SK-N-SH (cell line): ENCODE measurements at regions not wholly inside any gene's neighbourhood (a gene's known extent, or its start where the extent isn't known, plus 50 kb on each side); places are given as distances from the start of the nearest gene placed in this dataset.

Source experiments
- CTCF ChIA-PET: fragments of 300-600, 350-600 bp; formaldehyde crosslinking; extraction: SDS; loops from one replicate; lab custom pipeline; 2021; lab: Yijun Ruan, JAX
- POLR2A ChIA-PET: fragments of 350-600 bp; sonication (Branson Sonifier 250); formaldehyde crosslinking; extraction: SDS; loops from one replicate; lab custom pipeline; 2020; ENCODE audit warnings: antibody characterized with exemption, inconsistent platforms; lab: Yijun Ruan, JAX
- DNase-seq: peaks from one replicate; pipeline ENCODE4 v3.0.0; 2012
- H2AFZ ChIP-seq: fragments of 200-600 bp; sonication (generic); 2 replicates; pipeline ENCODE4 v1.8.1; 2016; ENCODE audit warnings: antibody characterized with exemption, mild to moderate bottlenecking, low read depth
- H3F3A ChIP-seq: fragments of 200-600 bp; sonication (generic); replicated peaks from 2 replicates; pipeline ENCODE3; 2016; ENCODE audit warnings: antibody characterized with exemption, mild to moderate bottlenecking; ENCODE audit not compliant: insufficient read depth
- H3K27ac ChIP-seq, 2 experiments: fragments of 200-500 bp in 1 of 2; fragments of 200-600 bp in 1 of 2; sonication (Bioruptor generic) in 1 of 2; sonication (generic), shearing (Covaris generic) in 1 of 2; 2 replicates each; pipeline versions ENCODE4 v1.5.1 to v1.6.1; 2014 to 2016; ENCODE audit warnings: low read depth in 2 of 2, inconsistent platforms in 1 of 2, low read length in 1 of 2, mild to moderate bottlenecking in 1 of 2, mixed read lengths in 1 of 2
- H3K27me3 ChIP-seq: fragments of 200-600 bp; sonication (generic), shearing (Covaris generic); 2 replicates; pipeline ENCODE4 v1.6.1; 2016; ENCODE audit warnings: mixed run types; ENCODE audit not compliant: insufficient read depth
- H3K36me3 ChIP-seq, 2 experiments: fragments of 200-500 bp in 1 of 2; fragments of 200-600 bp in 1 of 2; sonication (Bioruptor generic) in 1 of 2; sonication (generic) in 1 of 2; replicated peaks in 1 of 2; 2 replicates each; pipeline versions ENCODE3 to v1.5.1; 2014 to 2016; ENCODE audit warnings: low read length in 1 of 2, mild to moderate bottlenecking in 1 of 2; ENCODE audit not compliant: insufficient read depth in 2 of 2, control insufficient read depth in 1 of 2
- H3K4me1 ChIP-seq, 2 experiments: fragments of 200-500 bp in 1 of 2; fragments of 200-600 bp in 1 of 2; sonication (Bioruptor generic) in 1 of 2; sonication (generic), shearing (Covaris generic) in 1 of 2; 2 replicates each; pipeline versions ENCODE4 v1.5.1 to v1.6.1; 2014 to 2016; ENCODE audit warnings: low read depth in 1 of 2, low read length in 1 of 2, mixed run types in 1 of 2; ENCODE audit not compliant: insufficient read depth in 2 of 2, control insufficient read depth in 1 of 2
- H3K4me2 ChIP-seq: fragments of 200-600 bp; sonication (generic), shearing (Covaris generic); 2 replicates; pipeline ENCODE4 v1.6.1; 2017; ENCODE audit warnings: mixed run types
- H3K4me3 ChIP-seq, 2 experiments: fragments of 200-500 bp in 1 of 2; fragments of 200-600 bp in 1 of 2; sonication (Bioruptor generic) in 1 of 2; sonication (generic), shearing (Covaris generic) in 1 of 2; 2 replicates each; pipeline versions ENCODE4 v1.5.1 to v1.8.1; 2014 to 2016; ENCODE audit warnings: low read depth in 2 of 2, inconsistent platforms in 1 of 2, low read length in 1 of 2, mild to moderate bottlenecking in 1 of 2, mixed read lengths in 1 of 2, moderate library complexity in 1 of 2
- H3K79me2 ChIP-seq: fragments of 200-600 bp; sonication (generic); 2 replicates; pipeline ENCODE4 v1.8.1; 2017; ENCODE audit warnings: mild to moderate bottlenecking; ENCODE audit not compliant: insufficient read depth
- H3K9ac ChIP-seq: fragments of 200-600 bp; sonication (generic); 2 replicates; pipeline ENCODE4 v1.6.1; 2017; ENCODE audit warnings: mixed run types
- H3K9me2 ChIP-seq: fragments of 200-600 bp; sonication (generic); 2 replicates; pipeline ENCODE4 v1.6.1; 2017; ENCODE audit warnings: mixed run types
- H3K9me3 ChIP-seq: fragments of 200-600 bp; sonication (generic); 2 replicates; pipeline ENCODE4 v1.6.1; 2017; ENCODE audit warnings: mixed run types, mild to moderate bottlenecking, moderate library complexity
- H4K20me1 ChIP-seq: fragments of 200-600 bp; sonication (generic); 2 replicates; pipeline ENCODE4 v1.6.1; 2017; ENCODE audit warnings: mild to moderate bottlenecking, mixed run types; ENCODE audit not compliant: insufficient read depth
- CHD2 ChIP-seq: fragments of 150-350 bp; IDR thresholded peaks from 2 replicates; pipeline ENCODE4 v1.6.1; 2018; ENCODE audit warnings: low read length; ENCODE audit not compliant: partially characterized antibody
- ELF1 ChIP-seq: IDR thresholded peaks from 2 replicates; pipeline ENCODE4 v1.4.0; 2012
- EP300 ChIP-seq, 2 experiments: IDR thresholded peaks; 2 replicates each; pipeline versions ENCODE4 v1.4.0 to v1.6.1; 2012; ENCODE audit warnings: borderline replicate concordance in 1 of 2, low read depth in 1 of 2, low read length in 1 of 2
- FOXJ3 ChIP-seq: sonication (generic); formaldehyde crosslinking; IDR thresholded peaks from 2 replicates; pipeline ENCODE4 v1.5.1; 2020; ENCODE audit warnings: mild to moderate bottlenecking, missing genetic modification reagents
- GATA2 ChIP-seq: sonication (generic); formaldehyde crosslinking; IDR thresholded peaks from 2 replicates; pipeline ENCODE4 v1.5.0; 2020; ENCODE audit warnings: mild to moderate bottlenecking, missing genetic modification reagents
- JUND ChIP-seq: IDR thresholded peaks from 2 replicates; pipeline ENCODE4 v1.4.0; 2012
- MEF2A ChIP-seq: IDR thresholded peaks from 2 replicates; pipeline ENCODE4 v1.4.0; 2012; ENCODE audit warnings: low read depth, borderline replicate concordance
- PBX3 ChIP-seq: IDR thresholded peaks from 2 replicates; pipeline ENCODE4; 2012
- RAD21 ChIP-seq: IDR thresholded peaks from 2 replicates; pipeline ENCODE4 v1.6.1; 2012; ENCODE audit warnings: mild to moderate bottlenecking, low read length
- RFX5 ChIP-seq: IDR thresholded peaks from 2 replicates; pipeline ENCODE4 v1.6.1; 2012; ENCODE audit warnings: mild to moderate bottlenecking, improper control_type of control experiment, low read length
- RXRA ChIP-seq: IDR thresholded peaks from 2 replicates; pipeline ENCODE4 v1.4.0; 2012; ENCODE audit warnings: low read depth, mild to moderate bottlenecking, borderline replicate concordance
- TCF12 ChIP-seq: IDR thresholded peaks from 2 replicates; pipeline ENCODE4 v1.4.0; 2012
- WGBS: methylation state at CpG from one replicate; pipeline ENCODE4 v1.1.6; 2017; ENCODE audit warnings: low lambda C conversion rate; 5-methylcytosine and 5-hydroxymethylcytosine counted together
- TF ChIP-seq, protein P1 (sequence below): IDR thresholded peaks from 2 replicates; pipeline ENCODE4 v1.6.1; 2012; ENCODE audit warnings: mild to moderate bottlenecking, low read depth, low read length, moderate library complexity
- TF ChIP-seq, protein P2 (sequence below): fragments of 200-600 bp; sonication (generic); IDR thresholded peaks from 2 replicates; pipeline ENCODE4 v1.6.1; 2017; ENCODE audit warnings: antibody characterized with exemption, mild to moderate bottlenecking, moderate library complexity
- TF ChIP-seq, protein P3 (sequence below): IDR thresholded peaks from 2 replicates; pipeline ENCODE4 v1.4.0; 2012; ENCODE audit warnings: low read depth

DNA sequence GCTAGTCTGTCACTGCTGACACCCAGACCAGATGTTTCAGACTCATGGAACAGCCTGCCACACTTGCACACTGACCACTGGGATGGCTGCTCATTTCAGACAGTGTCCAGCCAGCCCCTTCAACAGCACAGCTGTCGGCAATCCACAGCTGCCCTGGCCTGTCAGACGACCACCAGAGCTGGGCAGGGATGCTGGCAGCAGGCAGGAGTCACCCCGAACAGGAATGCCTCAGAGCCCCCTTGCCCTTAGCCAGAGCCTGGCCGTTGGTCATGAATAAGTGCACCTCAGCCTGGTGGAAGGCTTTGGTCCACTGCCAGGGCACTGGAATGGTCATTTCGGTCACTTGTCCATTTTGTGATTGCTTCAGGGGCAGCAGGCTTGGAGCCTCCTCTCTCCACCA lies 149.6 kb upstream of the TCERG1L start:
- Histone ChIP-seq H3K9ac (no peak overlapping the region), H3K36me3 (no peaks in the 10 kb centered on the region), H3K4me1 (no peaks in the 10 kb centered on the region; a peak in 1 of 4 replicates), H3K27me3 (no peaks in the 10 kb centered on the region), H3K9me2 (no peaks in the 10 kb centered on the region), H3K9me3 (no peaks in the 10 kb centered on the region), H2AFZ (no peak overlapping the region), H4K20me1 (no peaks in the 10 kb centered on the region), H3K4me3 (no peak overlapping the region), H3K4me2 (no peak overlapping the region), H3K79me2 (no peaks in the 10 kb centered on the region), H3F3A (no peaks in the 10 kb centered on the region), H3K27ac (no peak overlapping the region)
- ChIA-PET POLR2A (no interaction called here), CTCF (no interaction called here)
- no peak for DNase-seq
- 8% methylated on average over 2 of the region's 5 CpGs for whole genome bisulfite sequencing
- TF ChIP-seq RAD21: no peak

DNA sequence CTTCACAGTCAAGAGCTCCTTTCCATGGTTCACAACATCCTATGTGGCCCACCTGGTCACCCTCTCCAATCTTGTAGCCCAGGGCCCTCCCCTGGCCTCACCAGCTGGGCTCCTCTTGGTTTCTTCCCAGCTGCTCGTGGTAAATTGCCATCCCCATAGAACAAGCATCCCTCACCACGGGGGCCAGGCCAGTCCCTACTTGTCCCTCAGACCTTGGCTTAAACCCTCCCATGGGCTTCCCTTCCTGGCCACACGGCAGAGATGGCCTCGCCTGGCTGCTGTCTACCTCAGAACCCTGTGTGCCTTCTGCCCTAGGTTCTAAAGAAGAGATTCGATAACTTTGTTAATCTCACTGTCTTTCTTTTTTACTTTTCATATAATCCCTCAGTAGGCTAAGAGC lies 153.3 kb upstream of the TCERG1L start:
- Histone ChIP-seq H4K20me1 (no peaks in the 10 kb centered on the region), H3F3A (no peaks in the 10 kb centered on the region), H3K4me3 (no peak overlapping the region), H3K4me2 (no peak overlapping the region), H3K27ac (no peak overlapping the region), H3K4me1 (no peaks in the 10 kb centered on the region; a peak in 1 of 4 replicates), H3K36me3 (no peaks in the 10 kb centered on the region), H3K79me2 (no peaks in the 10 kb centered on the region), H3K9me3 (no peaks in the 10 kb centered on the region), H3K27me3 (no peaks in the 10 kb centered on the region), H2AFZ (no peak overlapping the region)
- CTCF ChIA-PET: interaction anchor here (1.9 to 2.8 kb wide), 2 partner anchors 10 to 410 kb away, joined by 9 to 31 read pairs; no protein-coding TSS in a partner anchor
- POLR2A ChIA-PET: no interaction called here
- TF ChIP-seq FOXJ3 (CRISPR knock-in tag): no peak
- TF ChIP-seq, all 33 proteins: peak for 0
- Histone ChIP-seq H3K9ac (no peak overlapping the region), H3K9me2 (no peaks in the 10 kb centered on the region)
- DNase-seq: no peak
- 19% methylated on average over 4 of the region's 5 CpGs for WGBS

DNA sequence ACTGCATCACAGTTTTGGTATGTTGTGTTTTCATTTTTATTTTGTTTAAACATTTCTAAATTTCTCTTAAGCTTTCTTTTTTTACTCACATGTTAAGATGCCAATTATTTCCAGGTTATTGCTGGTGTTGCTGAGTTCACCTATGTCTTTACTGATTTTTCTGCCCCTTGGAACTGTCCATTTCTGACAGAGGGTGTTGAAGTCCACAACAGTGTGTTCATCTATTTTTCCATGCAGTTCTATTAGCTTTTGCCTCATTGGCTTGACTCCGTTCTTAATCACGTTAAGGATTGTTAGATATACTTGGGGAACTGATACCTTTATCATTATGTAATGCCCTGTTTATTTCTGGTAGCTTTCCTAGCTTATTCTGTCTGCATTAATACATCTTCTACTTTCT lies 158.0 kb upstream of the TCERG1L start:
- no peak for DNase-seq
- no peak overlapping the region for H3K27ac ChIP-seq
- H3K4me1 ChIP-seq: no peaks in the 10 kb centered on the region
- no peaks in the 10 kb centered on the region for H4K20me1 ChIP-seq
- ChIA-PET POLR2A (no interaction called here), CTCF (interaction anchor here (0.8 to 1.4 kb wide), 3 partner anchors 16 to 406 kb away, joined by 3 to 5 read pairs (median 4); no protein-coding TSS in a partner anchor)
- no peaks in the 10 kb centered on the region for H3K9me2 ChIP-seq
- 5% methylated on average over 2 of the region's 2 CpGs for WGBS
- H3K4me3 ChIP-seq: no peak overlapping the region
- no peak overlapping the region for H3K9ac ChIP-seq
- no peaks in the 10 kb centered on the region for H3K36me3 ChIP-seq
- H3F3A ChIP-seq: no peaks in the 10 kb centered on the region
- no peak overlapping the region for H2AFZ ChIP-seq
- no peaks in the 10 kb centered on the region for H3K27me3 ChIP-seq
- H3K79me2 ChIP-seq: no peaks in the 10 kb centered on the region
- H3K4me2 ChIP-seq: no peak overlapping the region
- H3K9me3 ChIP-seq: no peaks in the 10 kb centered on the region
- TF ChIP-seq, protein P1, sequence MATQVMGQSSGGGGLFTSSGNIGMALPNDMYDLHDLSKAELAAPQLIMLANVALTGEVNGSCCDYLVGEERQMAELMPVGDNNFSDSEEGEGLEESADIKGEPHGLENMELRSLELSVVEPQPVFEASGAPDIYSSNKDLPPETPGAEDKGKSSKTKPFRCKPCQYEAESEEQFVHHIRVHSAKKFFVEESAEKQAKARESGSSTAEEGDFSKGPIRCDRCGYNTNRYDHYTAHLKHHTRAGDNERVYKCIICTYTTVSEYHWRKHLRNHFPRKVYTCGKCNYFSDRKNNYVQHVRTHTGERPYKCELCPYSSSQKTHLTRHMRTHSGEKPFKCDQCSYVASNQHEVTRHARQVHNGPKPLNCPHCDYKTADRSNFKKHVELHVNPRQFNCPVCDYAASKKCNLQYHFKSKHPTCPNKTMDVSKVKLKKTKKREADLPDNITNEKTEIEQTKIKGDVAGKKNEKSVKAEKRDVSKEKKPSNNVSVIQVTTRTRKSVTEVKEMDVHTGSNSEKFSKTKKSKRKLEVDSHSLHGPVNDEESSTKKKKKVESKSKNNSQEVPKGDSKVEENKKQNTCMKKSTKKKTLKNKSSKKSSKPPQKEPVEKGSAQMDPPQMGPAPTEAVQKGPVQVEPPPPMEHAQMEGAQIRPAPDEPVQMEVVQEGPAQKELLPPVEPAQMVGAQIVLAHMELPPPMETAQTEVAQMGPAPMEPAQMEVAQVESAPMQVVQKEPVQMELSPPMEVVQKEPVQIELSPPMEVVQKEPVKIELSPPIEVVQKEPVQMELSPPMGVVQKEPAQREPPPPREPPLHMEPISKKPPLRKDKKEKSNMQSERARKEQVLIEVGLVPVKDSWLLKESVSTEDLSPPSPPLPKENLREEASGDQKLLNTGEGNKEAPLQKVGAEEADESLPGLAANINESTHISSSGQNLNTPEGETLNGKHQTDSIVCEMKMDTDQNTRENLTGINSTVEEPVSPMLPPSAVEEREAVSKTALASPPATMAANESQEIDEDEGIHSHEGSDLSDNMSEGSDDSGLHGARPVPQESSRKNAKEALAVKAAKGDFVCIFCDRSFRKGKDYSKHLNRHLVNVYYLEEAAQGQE: no peak
- TF ChIP-seq RFX5 (no peak), MEF2A (no peak), TCF12 (no peak), PBX3 (no peak), ELF1 (no peak), GATA2 (CRISPR knock-in tag) (no peak), RAD21 (no peak), EP300 (IDR thresholded peaks at IDR 0.05; ENCODE audit: borderline replicate concordance in 1 of 2, low read depth in 1 of 2, low read length in 1 of 2) (no peak), JUND (no peak), CHD2 (no peak), RXRA (no peak)
- TF ChIP-seq, protein P2, sequence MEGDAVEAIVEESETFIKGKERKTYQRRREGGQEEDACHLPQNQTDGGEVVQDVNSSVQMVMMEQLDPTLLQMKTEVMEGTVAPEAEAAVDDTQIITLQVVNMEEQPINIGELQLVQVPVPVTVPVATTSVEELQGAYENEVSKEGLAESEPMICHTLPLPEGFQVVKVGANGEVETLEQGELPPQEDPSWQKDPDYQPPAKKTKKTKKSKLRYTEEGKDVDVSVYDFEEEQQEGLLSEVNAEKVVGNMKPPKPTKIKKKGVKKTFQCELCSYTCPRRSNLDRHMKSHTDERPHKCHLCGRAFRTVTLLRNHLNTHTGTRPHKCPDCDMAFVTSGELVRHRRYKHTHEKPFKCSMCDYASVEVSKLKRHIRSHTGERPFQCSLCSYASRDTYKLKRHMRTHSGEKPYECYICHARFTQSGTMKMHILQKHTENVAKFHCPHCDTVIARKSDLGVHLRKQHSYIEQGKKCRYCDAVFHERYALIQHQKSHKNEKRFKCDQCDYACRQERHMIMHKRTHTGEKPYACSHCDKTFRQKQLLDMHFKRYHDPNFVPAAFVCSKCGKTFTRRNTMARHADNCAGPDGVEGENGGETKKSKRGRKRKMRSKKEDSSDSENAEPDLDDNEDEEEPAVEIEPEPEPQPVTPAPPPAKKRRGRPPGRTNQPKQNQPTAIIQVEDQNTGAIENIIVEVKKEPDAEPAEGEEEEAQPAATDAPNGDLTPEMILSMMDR: no peak
- TF ChIP-seq, protein P3, sequence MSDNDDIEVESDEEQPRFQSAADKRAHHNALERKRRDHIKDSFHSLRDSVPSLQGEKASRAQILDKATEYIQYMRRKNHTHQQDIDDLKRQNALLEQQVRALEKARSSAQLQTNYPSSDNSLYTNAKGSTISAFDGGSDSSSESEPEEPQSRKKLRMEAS: no peak
